HepG2 (cell line): ENCODE measurements at regions not wholly inside any gene's neighbourhood (a gene's known extent, or its start where the extent isn't known, plus 50 kb on each side); places are given as distances from the start of the nearest gene placed in this dataset.

ENCODE experiments used
- ATAC-seq: fragments of 200-7000 bp; cut with Tn5 transposase; 3 replicates; pipeline ENCODE4 v1.9.1; 2020; ENCODE audit warnings: mild to moderate bottlenecking, moderate library complexity
- BruUV-seq: library from RNA; stranded (reverse); fragments of 400-500 nt; replicated peaks from 2 replicates; lab custom pipeline; 2021; lab: Mats Ljungman, UMichigan
- CTCF ChIA-PET: fragments of 300-600 bp; formaldehyde crosslinking; extraction: SDS; loops from one replicate; lab custom pipeline; 2021; ENCODE audit warnings: low total read pairs, inconsistent platforms, low intra/inter-chr PET ratio; lab: Yijun Ruan, JAX
- POLR2A ChIA-PET: fragments of 350-600 bp; sonication (Branson Sonifier 250); formaldehyde crosslinking; loops from one replicate; lab custom pipeline; 2020; ENCODE audit warnings: antibody characterized with exemption, inconsistent platforms; lab: Yijun Ruan, JAX
- DNase-seq: peaks from one replicate; pipeline ENCODE4 v3.0.0-alpha.2; 2015; ENCODE audit warnings: low spot score
- FAIRE-seq: peaks from 3 replicates; lab custom pipeline; 2011; peaks lifted over from hg19 to GRCh38; lab: Jason Lieb, UNC
- H2AFZ ChIP-seq: one replicate; pipeline ENCODE4 v1.6.1; 2011; ENCODE audit warnings: low read length, inconsistent platforms
- H3K27ac ChIP-seq: fragments of 300-600 bp; 3 replicates; pipeline ENCODE4 v1.8.0; 2011; ENCODE audit warnings: mixed run types, mild to moderate bottlenecking, mixed read lengths, low read length, inconsistent platforms; ENCODE audit not compliant: insufficient read depth; ENCODE audit errors: extremely low read length
- H3K27me3 ChIP-seq, 2 experiments: fragments of 200-600 bp in 1 of 2; 2 replicates in 1 of 2; 3 replicates in 1 of 2; pipeline versions ENCODE4 v1.6.0 to v1.8.0; 2011; ENCODE audit warnings: low read length in 2 of 2, mild to moderate bottlenecking in 2 of 2, moderate library complexity in 2 of 2, inconsistent platforms in 1 of 2; ENCODE audit not compliant: insufficient read depth in 2 of 2, control insufficient read depth in 1 of 2
- H3K36me3 ChIP-seq, 2 experiments: fragments of 200-600 bp in 1 of 2; replicated peaks in 1 of 2; 2 replicates in 1 of 2; 3 replicates in 1 of 2; pipeline versions ENCODE4 v1.5.1 to v1.8.0; 2011; ENCODE audit warnings: low read length in 2 of 2, inconsistent platforms in 1 of 2; ENCODE audit not compliant: insufficient read depth in 2 of 2, control insufficient read depth in 1 of 2
- H3K4me1 ChIP-seq: 2 replicates; pipeline ENCODE4 v1.5.1; 2012; ENCODE audit warnings: low read length, inconsistent platforms; ENCODE audit not compliant: insufficient read depth
- H3K4me2 ChIP-seq: 2 replicates; pipeline ENCODE4 v1.6.0; 2011; ENCODE audit warnings: low read depth, low read length, inconsistent platforms
- H3K4me3 ChIP-seq, 3 experiments: fragments of 200-600 bp in 1 of 3; sonication (generic), shearing (Covaris generic) in 1 of 3; replicated peaks in 1 of 3; 2 replicates each; pipeline ENCODE4 v1.5.1; 2011 to 2016; ENCODE audit warnings: low read length in 3 of 3, inconsistent platforms in 2 of 3, low read depth in 2 of 3, mild to moderate bottlenecking in 2 of 3, control low read depth in 1 of 3, mixed read lengths in 1 of 3; ENCODE audit not compliant: insufficient read depth in 1 of 3
- H3K79me2 ChIP-seq: one replicate; pipeline ENCODE4 v1.6.1; 2011; ENCODE audit warnings: low read length, inconsistent platforms; ENCODE audit not compliant: insufficient read depth
- H3K9ac ChIP-seq: 2 replicates; pipeline ENCODE4 v1.6.0; 2011; ENCODE audit warnings: mild to moderate bottlenecking, low read depth, low read length, inconsistent platforms; ENCODE audit not compliant: insufficient read depth
- H3K9me3 ChIP-seq: 2 replicates; pipeline ENCODE4 v1.5.1; 2012; ENCODE audit warnings: mild to moderate bottlenecking, low read length
- H4K20me1 ChIP-seq: 2 replicates; pipeline ENCODE4 v1.6.0; 2011; ENCODE audit warnings: inconsistent platforms, mild to moderate bottlenecking, low read length, moderate library complexity; ENCODE audit not compliant: insufficient read depth
- FOXM1 ChIP-seq: sonication (generic); formaldehyde crosslinking; IDR thresholded peaks from 2 replicates; pipeline ENCODE4 v1.5.0; 2020; ENCODE audit warnings: missing genetic modification reagents
- GPN1 ChIP-seq: sonication (generic); formaldehyde crosslinking; IDR thresholded peaks from 2 replicates; pipeline ENCODE4 v1.5.1; 2020; ENCODE audit warnings: missing genetic modification reagents, borderline replicate concordance
- HNRNPUL1 ChIP-seq: fragments of 200-400 bp; formaldehyde crosslinking; IDR thresholded peaks from 2 replicates; pipeline ENCODE4 v1.6.1; 2017; ENCODE audit warnings: low read depth, mild to moderate bottlenecking, low read length, moderate library complexity
- JUND ChIP-seq: sonication (generic); formaldehyde crosslinking; IDR thresholded peaks from 2 replicates; pipeline ENCODE4 v1.8.0; 2022; ENCODE audit warnings: mild to moderate bottlenecking, missing genetic modification reagents
- KDM6A ChIP-seq: IDR thresholded peaks from 2 replicates; pipeline ENCODE4 v1.6.1; 2016; ENCODE audit warnings: low read depth
- MAF1 ChIP-seq: sonication (generic); formaldehyde crosslinking; IDR thresholded peaks from 2 replicates; pipeline ENCODE4 v1.5.0; 2020; ENCODE audit warnings: missing genetic modification reagents, borderline replicate concordance
- MLXIP ChIP-seq: sonication (generic); formaldehyde crosslinking; IDR thresholded peaks from 2 replicates; pipeline ENCODE4 v1.9.0; 2021; ENCODE audit warnings: missing genetic modification reagents, borderline replicate concordance
- NR2F1 ChIP-seq, 2 experiments: fragments of 450-650 bp in 1 of 2; formaldehyde crosslinking in 1 of 2; IDR thresholded peaks; 2 replicates each; pipeline versions ENCODE4 v1.5.0 to v1.6.1; 2016 to 2020; ENCODE audit warnings: mild to moderate bottlenecking in 1 of 2, missing compliant biosample characterization in 1 of 2, missing genetic modification reagents in 1 of 2, moderate library complexity in 1 of 2
- SMARCE1 ChIP-seq: fragments of 450-650 bp; IDR thresholded peaks from 2 replicates; pipeline ENCODE4 v1.6.1; 2017; ENCODE audit warnings: borderline replicate concordance
- TARDBP ChIP-seq: sonication (generic); formaldehyde crosslinking; IDR thresholded peaks from 2 replicates; pipeline ENCODE4 v1.8.0; 2022; ENCODE audit warnings: mild to moderate bottlenecking, missing genetic modification reagents
- ZBTB7B ChIP-seq: sonication (generic); formaldehyde crosslinking; IDR thresholded peaks from 2 replicates; pipeline ENCODE4 v1.4.0; 2020; ENCODE audit warnings: missing genetic modification reagents
- ZNF138 ChIP-seq: sonication (generic); formaldehyde crosslinking; IDR thresholded peaks from 2 replicates; pipeline ENCODE4 v1.5.0; 2020; ENCODE audit warnings: mild to moderate bottlenecking, low read depth, missing genetic modification reagents
- ZNF556 ChIP-seq: sonication (generic); formaldehyde crosslinking; IDR thresholded peaks from 2 replicates; pipeline ENCODE4 v1.4.0; 2020; ENCODE audit warnings: mild to moderate bottlenecking, missing genetic modification reagents, borderline replicate concordance
- WGBS: methylation state at CpG from one replicate; pipeline ENCODE4 v1.1.6; 2017; ENCODE audit warnings: low lambda C conversion rate; 5-methylcytosine and 5-hydroxymethylcytosine counted together
- in situ Hi-C: cut with HindIII; loops from 2 replicates; pipeline ENCODE4 v1.10.0; 2017; ENCODE audit warnings: low pct_unique_long_range_greater_than_20kb; ENCODE audit not compliant: extremely low pct_ligation_motif_present
- intact Hi-C: fragments of 100-400 bp; cut with micrococcal nuclease; formaldehyde crosslinking; loops from one replicate; pipeline ENCODE4 v1.10.0; 2022; ENCODE audit not compliant: unreplicated experiment

DNA sequence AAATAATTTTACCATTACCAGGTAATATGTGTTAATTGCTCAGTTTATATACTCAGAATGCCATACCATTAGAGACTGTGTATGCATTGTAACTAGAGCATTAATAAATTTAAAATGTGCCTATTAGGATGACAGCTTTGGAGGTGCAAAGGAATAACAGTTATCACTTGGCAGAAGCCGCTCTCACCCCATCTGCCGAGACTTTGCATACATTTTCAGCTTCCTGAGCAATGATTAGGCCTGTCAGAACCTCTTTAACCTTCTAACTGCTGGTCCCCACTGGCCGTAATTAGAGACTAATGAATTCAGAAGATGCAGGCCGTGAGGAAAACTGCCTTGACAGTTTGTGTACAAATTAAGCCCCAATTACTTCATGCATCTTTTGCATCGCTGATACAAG is 158.0 kb upstream of the PROX1 start:
- no peaks in the 10 kb centered on the region for H4K20me1 ChIP-seq
- no peaks in the 10 kb centered on the region for H3K79me2 ChIP-seq
- H3K36me3 ChIP-seq: no peaks in the 10 kb centered on the region
- no peak overlapping the region for H3K27ac ChIP-seq
- TF ChIP-seq HNRNPUL1: no peak
- TF ChIP-seq GPN1 (CRISPR knock-in tag): no peak
- no peak for TF ChIP-seq NR2F1 (CRISPR knock-in tag; IDR thresholded peaks at IDR 0.05)
- no peak for TF ChIP-seq MLXIP
- no peak for TF ChIP-seq ZNF556
- no peak for TF ChIP-seq MAF1
- no peak for TF ChIP-seq KDM6A (CRISPR knock-in tag)
- no peak for TF ChIP-seq ZBTB7B (CRISPR knock-in tag)
- no peak for TF ChIP-seq JUND (CRISPR knock-in tag)
- no peak for TF ChIP-seq ZNF138
- no peak for TF ChIP-seq SMARCE1
- TF ChIP-seq TARDBP (CRISPR knock-in tag): no peak
- no peak for TF ChIP-seq FOXM1 (CRISPR knock-in tag)
- intact Hi-C loops: loop anchor here (10.0 kb wide), 1 partner anchor 455 kb away; no protein-coding TSS in a partner anchor
- POLR2A ChIA-PET: no interaction called here
- no peak overlapping the region for H2AFZ ChIP-seq
- ATAC-seq (no peak), DNase-seq (no peak), FAIRE-seq (no peak)
- WGBS: 91% methylated on average over 5 of the region's 5 CpGs
- CTCF ChIA-PET: no interaction called here
- no peak overlapping the region for H3K9ac ChIP-seq
- no TSS peak for BruUV-seq
- in situ Hi-C loops: no loop called here
- no peak overlapping the region for H3K4me2 ChIP-seq
- no peak overlapping the region for H3K4me3 ChIP-seq
- H3K27me3 ChIP-seq: no peaks in the 10 kb centered on the region
- peaks cover 10% of the 10 kb centered on the region for H3K4me1 ChIP-seq
- peaks cover 5% of the 10 kb centered on the region; the same call in 1 of the 2 replicates for H3K9me3 ChIP-seq
